GM21717 (cell line): ENCODE measurements at regions not wholly inside any gene's neighbourhood (a gene's known extent, or its start where the extent isn't known, plus 50 kb on each side); places are given as distances from the start of the nearest gene placed in this dataset.
"Not testable (repeated sequence)": the region's sequence is repeated elsewhere in the genome, so short reads cannot be mapped to it uniquely, and the experiment has no call there.

ENCODE experiments used
- ATAC-seq: cut with Tn5 transposase; IDR thresholded peaks from one replicate; pipeline ENCODE4 v1.9.1; 2021; ENCODE audit warnings: mild to moderate bottlenecking, moderate library complexity; ENCODE audit not compliant: unreplicated experiment

DNA sequence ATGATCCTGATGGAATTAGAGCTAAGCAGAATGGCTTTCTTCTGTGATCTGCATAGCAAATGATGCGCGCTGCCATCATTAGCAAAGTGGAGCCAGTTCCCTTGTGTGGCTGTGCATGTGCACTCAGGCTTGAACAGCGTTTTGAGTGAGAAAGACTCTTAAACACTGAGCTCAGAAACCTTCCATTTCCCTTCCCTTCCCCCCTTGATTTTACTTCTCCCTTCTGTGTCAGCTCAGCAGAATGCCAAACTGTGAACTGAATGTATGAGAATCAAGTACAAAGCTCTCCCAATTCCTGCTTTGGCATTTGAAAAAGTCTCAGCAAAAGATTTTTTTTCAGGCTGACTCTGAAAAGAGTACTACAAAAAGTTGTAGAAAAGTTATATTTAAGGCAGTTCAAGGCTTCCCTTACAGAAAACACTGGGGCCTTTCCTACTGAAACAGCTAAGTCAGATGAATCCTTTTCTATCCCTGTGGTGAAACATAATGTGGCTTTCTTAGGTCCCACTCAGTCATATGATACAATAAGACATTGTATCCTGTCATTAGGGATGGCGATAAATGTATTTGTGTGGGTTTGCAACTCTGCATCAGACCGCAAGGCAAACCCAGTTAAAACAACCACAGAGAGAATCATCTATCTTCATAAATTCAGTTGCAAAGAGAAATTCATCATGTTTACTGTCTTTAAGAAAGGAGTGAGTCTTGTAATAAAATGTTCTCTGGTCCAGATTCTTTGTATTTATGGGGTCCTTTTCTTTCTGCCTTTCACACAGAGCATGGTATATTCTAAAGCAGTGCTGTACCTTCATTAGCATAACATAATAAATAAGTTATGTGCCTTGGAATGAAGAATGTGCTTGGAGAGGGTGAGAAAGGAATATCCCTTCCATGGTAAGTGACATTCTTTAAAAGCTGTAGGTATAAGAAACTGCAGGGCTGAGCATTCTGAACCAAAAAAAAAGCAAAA, 222.6 kb downstream of the CAAP1 start:
- no peak for ATAC-seq

GRCh38 chr9:26667882-26668281, 224.7 kb downstream of the CAAP1 start:
- ATAC-seq, result no peak

DNA sequence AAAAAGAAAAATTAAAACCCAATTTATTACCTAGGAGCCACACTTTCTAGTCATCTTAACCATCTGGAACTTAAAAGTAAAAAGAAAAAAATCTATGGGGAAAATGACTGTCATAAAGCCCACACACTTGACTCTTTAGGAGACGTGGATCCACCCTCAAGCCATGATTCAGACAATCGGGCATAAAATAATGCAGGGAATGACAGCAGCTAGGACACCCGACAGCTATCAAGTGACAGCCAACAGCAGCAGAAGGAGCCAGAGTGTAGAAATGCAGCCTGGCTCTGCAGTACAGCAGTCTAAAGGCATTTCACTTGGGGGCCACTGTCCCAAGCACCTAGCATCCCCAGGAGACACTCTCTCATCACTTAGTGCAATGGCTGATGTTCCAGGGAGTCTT, 226.9 kb downstream of the CAAP1 start:
- no peak for ATAC-seq

- ATAC-seq, result not testable (repeated sequence)
Measured at GRCh38 chr9:26664087-26664773, 228.4 kb downstream of the CAAP1 start.

- ATAC-seq, result no peak
Measured at GRCh38 chr9:26662476-26662875, 230.1 kb downstream of the CAAP1 start.

GRCh38 chr9:26658476-26658875, 234.1 kb downstream of the CAAP1 start:
- ATAC-seq, result no peak

GRCh38 chr9:26657958-26658357, 234.6 kb downstream of the CAAP1 start:
- ATAC-seq, result no peak

DNA sequence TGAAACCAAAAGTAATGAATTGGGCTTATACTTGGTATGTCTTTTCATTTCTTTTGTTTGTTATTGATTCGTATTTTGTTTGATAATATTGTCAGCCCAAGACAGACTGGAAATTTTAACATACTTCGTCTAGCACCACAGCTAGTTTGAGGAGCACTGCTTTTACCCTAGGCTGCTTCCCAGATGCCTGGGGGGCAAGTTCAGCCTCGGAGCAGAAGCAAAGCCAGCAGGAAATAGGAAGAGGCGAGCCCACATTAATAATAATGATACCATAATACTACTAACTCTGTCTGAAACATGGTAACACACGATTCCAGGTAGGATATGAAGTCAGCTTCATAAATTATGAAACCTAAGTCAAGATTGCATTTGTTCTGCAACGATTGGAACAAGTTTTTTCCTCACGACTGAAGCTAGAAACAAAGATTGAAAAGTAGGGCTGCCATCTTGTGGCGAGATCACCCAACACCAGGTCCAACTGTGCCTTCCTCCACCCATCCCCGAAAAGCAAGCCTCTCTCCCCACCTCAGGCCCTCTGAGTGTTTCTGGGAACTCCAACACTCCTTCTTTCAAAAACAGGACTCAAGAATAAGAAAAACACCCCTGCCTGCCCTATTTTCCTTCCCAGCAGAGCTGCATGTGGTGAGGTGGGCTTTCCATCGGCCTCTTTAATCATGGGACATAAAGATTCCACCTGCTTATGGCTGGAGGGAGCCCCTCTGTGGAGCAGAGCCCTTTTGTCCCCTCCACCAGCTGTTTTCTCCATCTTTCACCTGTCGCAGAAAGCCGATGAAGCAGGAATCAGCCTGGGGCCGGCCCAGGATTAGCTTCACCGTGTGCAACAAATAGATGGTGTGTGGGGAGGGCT, 236.4 kb downstream of the CAAP1 start:
- ATAC-seq, result no peak

- no peak for ATAC-seq
Measured at GRCh38 chr9:26655166-26655565, 237.4 kb downstream of the CAAP1 start.

DNA sequence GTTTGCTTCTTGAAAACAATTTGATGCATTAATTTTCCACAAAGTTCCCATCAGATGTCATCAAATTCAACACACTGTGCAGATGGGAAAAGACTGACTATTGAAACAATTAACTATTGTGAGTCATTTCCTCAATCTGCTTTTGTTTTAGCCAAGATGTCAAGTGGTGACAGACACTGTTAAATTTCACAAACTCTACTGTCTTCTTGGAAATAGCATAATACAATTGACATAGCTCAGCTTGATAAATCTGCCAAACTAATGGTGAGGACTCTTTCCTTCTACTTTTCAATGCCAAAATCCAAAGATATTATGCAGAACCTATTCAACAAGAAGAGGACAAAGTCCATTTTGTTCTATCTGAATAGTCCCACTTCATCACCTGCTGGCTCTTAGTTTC, 242.3 kb downstream of the CAAP1 start:
- no peak for ATAC-seq

- no peak for ATAC-seq
Measured at GRCh38 chr9:26643826-26644225, 248.8 kb downstream of the CAAP1 start.

DNA sequence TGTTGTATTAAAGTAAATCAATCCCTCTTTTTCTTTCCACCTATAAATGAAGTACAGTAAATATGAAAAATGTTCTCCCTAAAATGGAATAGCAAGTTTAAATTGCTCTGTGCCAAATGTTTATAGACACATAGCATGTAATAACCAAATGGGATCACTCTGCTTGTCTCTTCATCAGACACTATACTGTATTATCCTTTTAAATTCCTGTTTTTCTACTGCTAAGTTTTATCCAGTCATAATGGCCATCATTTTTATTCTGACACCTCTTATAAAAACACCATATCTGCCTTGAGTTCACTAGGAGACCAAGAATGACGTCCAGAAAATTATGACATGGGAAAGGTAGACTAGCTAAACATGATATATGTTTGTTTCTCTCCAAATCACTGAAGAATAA, 252.8 kb downstream of the CAAP1 start:
- ATAC-seq, result no peak

DNA sequence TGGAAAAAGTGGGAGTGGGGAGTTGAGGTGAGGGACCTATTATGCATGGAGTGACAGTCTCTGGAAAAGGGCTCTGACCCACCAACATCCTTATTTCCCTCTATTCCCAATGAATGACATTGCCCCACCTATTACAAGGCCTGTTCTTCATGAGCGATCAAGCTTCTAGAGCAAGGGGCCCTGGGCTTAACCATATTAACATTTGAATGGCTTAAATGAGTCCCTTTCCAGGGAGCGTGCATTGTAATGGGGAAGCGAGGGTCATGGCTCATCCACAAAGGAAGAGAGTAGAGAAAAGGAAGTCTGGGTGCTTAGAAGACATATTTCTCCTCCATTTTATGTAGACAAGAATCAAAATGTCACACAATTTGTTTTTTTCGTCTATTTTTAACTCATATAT, 255.5 kb downstream of the CAAP1 start:
- no peak for ATAC-seq

DNA sequence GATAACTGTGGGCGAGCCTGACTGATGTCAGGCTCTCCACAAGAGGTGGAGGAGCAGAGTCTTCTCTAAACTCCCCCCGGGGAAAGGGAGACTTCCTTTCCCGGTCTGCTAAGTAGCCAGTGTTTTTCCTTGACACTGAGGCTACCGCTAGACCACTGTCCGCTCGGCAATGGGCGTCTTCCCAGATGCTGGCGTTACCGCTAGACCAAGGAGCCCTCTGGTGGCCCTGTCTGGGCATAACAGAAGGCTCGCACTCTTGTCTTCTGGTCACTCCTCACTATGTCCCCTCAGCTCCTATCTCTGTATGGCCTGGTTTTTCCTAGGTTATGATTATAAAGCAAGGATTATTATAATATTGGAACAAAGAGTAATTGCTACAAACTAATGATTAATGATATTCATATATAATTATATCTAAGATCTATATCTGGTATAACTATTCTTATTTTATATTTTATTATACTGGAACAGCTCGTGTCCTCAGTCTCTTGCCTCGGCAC, 278.7 kb downstream of the CAAP1 start:
- not testable (repeated sequence) for ATAC-seq

GRCh38 chr9:26612211-26612610, 280.4 kb downstream of the CAAP1 start:
- ATAC-seq, result no peak

GRCh38 chr9:26606756-26607155, 285.8 kb downstream of the CAAP1 start:
- no peak for ATAC-seq

DNA sequence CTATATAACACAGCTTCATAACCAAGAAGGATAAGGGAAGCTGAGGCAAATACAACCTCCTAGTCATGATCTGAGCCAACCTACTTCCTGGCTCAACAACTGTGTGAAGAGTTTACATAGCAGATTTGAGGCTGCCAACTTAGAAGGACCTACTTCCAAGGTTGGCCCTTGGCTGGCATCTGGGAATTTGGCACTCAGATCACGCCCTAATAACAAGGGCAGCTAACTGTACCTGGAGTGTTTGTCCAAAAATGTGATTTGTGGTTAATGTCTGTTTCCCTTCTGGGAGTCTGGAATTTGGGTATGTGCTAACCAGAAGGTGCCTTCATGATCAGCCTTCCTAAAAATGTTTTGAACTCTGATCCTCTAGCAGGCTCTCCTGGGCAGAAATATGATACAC, 287.2 kb downstream of the CAAP1 start:
- no peak for ATAC-seq

DNA sequence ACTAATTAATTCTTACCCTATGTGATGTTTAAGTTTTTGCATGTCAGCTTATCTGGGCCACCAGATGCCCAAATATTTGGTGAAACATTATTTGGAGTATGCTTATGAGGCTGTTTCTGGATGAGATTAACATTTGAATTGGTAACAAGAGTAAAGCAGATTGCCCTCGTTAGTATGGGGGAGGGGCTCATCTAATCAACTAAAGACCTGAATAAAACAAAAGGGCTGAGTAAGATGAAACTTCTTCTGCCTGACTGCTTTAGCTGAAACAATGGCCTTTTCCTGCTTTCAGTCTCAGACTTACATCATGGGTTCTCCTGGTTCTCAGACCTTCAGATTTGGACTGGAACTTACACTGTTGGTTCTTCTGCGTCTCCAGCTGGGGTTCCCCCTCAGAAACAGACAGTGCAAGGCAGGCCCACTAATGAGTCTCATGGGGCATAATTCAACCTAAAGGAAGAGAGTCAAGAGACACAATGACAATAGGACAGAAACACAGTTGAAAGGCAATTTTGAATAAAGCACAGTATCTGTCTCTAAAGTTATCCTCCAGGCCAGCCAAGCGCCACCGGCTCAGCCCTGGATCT, 288.4 kb downstream of the CAAP1 start:
- no peak for ATAC-seq

GRCh38 chr9:26603617-26604016, 289.0 kb downstream of the CAAP1 start:
- no peak for ATAC-seq

DNA sequence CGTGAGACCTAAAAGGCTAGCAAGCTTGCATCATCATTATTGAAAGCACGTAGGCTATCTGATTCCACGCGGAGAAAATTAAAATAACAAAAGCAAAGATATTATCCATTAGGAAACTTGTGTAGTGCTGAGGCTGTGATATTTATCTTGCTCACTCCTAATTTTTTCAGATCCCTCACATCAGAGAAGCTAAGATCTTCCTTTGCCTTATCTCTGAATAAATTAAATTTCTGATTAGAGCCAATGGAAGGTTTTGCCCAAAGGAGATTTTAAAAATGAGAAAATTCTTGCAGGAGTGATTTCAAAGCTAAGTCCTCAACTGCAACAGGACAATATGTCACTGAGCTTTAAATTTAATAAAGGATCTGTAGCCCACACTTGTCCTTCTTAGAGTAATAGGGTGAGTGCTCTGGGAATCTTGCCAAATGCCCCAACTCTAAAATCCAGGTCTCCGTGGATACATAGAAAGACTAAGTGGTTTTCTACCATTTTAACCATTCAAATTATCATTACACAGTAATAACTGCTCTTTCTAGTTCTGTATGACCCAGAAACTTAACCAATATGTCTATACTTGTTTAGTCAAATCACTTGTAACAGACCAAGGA, 295.0 kb downstream of the CAAP1 start:
- no peak for ATAC-seq
